ENCODE measurements at regions not wholly inside any gene's neighbourhood (a gene's known extent, or its start where the extent isn't known, plus 50 kb on each side); places are given as distances from the start of the nearest gene placed in this dataset.

DNA sequence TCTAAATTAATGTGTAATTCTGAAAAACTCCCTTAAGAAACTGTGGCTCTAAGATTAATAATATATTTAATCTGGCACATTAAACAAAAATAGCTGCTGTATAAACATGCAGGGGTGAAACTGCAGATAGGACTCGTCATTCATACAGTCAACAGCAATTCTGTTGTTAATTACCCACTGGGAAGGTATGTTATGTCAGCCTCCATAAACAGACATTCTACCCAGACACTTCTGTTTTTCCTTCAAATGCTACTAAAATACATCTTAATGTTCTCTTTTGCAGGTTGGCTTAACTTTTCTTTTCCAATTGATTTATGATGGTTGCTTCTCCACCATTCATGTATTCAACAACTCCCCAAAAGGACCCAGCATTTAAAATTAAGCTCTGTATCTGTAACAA, 165.6 kb downstream of the SIPA1L2 start:
- TF ChIP-seq, protein P1, sequence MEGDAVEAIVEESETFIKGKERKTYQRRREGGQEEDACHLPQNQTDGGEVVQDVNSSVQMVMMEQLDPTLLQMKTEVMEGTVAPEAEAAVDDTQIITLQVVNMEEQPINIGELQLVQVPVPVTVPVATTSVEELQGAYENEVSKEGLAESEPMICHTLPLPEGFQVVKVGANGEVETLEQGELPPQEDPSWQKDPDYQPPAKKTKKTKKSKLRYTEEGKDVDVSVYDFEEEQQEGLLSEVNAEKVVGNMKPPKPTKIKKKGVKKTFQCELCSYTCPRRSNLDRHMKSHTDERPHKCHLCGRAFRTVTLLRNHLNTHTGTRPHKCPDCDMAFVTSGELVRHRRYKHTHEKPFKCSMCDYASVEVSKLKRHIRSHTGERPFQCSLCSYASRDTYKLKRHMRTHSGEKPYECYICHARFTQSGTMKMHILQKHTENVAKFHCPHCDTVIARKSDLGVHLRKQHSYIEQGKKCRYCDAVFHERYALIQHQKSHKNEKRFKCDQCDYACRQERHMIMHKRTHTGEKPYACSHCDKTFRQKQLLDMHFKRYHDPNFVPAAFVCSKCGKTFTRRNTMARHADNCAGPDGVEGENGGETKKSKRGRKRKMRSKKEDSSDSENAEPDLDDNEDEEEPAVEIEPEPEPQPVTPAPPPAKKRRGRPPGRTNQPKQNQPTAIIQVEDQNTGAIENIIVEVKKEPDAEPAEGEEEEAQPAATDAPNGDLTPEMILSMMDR (IDR thresholded peaks at IDR 0.05; ENCODE audit: low read depth, low read length), result no peak

DNA sequence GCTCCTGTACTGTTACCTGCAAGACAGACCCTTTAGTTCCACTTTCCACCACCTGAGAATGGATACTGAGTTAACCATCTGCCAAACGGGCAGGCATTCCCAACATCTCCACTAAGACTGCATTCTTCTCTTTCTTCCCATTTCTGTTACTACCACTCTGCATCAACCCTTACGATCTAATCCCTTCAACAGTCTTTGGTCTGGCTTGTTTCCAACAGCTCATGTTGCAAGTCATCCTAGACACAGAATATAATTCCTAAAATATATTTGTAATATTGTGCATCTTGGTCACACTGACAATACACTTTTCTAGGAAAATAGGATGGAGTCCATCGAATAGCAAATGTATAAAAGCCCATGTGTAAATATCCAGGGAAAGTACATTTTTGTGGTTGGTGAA, 166.7 kb downstream of the SIPA1L2 start:
- no peak overlapping the region for H3K4me3 ChIP-seq (ENCODE audit: low read depth, low read length)
- TF ChIP-seq, protein P1 (IDR thresholded peaks at IDR 0.05; ENCODE audit: low read depth, low read length), result no peak

More for the DNA sequence above, 165.6 kb downstream of the SIPA1L2 start:
- no peak overlapping the region for H3K4me3 ChIP-seq (ENCODE audit: low read depth, low read length)

DNA sequence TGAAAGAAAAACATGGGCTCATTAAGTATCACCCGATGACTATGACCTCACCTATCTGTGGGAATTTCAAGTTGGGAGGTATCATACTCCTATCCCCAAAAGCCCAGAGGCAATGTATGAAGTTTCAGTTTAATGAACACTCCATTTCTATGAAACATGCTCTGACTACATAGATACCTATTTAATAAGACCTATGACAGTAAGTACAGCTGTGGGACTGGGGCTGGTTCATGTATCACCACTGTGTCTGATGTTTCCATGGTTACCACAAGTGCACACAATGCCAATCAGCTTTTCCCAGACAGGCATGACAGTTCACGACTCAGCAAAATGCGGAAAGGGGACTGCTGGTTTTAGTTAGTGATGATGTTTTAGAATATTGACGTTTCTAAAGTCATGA, 167.7 kb downstream of the SIPA1L2 start:
- H3K4me3 ChIP-seq (ENCODE audit: low read depth, low read length), result no peak overlapping the region
- TF ChIP-seq, protein P1 (IDR thresholded peaks at IDR 0.05; ENCODE audit: low read depth, low read length), result no peak

DNA sequence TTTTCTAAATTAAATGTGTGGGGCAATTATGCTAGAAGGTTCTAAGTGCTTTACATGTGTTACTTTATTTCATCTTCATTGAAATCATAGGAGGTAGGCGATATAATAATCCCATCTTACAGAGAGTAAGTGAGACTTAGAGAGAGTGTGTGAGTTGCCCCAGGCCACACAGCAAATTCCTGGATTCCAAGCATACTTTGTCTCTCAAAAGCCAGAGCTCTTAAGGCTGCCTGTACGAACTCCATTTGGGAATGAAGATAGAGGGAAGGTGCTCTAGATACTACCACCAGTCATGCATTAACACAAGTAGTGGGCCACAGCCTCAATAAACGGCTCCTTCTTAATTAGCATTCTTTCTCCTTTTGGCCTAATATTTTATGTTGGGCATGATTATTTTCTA, 170.1 kb downstream of the SIPA1L2 start:
- TF ChIP-seq, protein P1 (IDR thresholded peaks at IDR 0.05; ENCODE audit: low read depth, low read length), result no peak
- H3K4me3 ChIP-seq (ENCODE audit: low read depth, low read length), result no peak overlapping the region

DNA sequence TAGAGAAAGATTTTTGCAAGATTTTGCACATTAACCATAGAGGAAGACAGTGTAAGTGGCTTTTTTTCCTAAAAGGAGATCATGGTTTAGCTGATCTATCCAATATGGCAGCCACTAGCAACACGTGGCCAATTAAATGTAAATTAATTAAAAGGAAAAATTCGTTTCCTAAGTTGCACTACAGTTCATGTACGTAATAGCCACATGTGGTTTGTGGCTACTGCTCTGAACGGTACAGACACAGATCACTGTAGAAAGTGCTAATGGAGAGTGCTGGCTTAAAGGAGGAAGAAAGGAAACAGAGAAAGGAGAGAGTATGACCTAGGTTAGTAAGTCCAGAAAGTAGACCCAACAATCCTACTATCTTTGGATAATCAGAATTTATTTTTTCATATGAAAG, 170.8 kb downstream of the SIPA1L2 start:
- TF ChIP-seq, protein P1 (IDR thresholded peaks at IDR 0.05; ENCODE audit: low read depth, low read length), result no peak
- no peak overlapping the region for H3K4me3 ChIP-seq (ENCODE audit: low read depth, low read length)

DNA sequence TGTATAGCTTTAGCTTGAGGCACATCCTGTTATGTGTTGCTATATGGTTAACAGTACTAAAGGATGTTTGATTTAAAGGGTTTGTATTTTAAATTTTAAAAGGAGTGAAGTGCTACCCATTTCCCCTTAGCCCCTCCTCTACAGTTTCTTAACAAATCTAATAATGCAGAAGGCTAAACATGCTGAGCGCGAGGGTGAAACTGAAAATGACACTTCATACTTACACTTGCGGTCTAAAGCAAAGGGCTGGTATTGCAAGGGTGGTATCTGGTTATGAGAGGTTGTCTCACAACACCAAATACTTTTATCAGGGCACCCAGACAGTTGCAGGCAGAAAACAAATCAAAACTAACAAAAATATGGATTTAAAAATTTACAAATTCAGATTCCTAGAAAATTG, 172.3 kb downstream of the SIPA1L2 start:
- H3K4me3 ChIP-seq (ENCODE audit: low read depth, low read length), result no peak overlapping the region
- TF ChIP-seq, protein P1 (IDR thresholded peaks at IDR 0.05; ENCODE audit: low read depth, low read length), result no peak

DNA sequence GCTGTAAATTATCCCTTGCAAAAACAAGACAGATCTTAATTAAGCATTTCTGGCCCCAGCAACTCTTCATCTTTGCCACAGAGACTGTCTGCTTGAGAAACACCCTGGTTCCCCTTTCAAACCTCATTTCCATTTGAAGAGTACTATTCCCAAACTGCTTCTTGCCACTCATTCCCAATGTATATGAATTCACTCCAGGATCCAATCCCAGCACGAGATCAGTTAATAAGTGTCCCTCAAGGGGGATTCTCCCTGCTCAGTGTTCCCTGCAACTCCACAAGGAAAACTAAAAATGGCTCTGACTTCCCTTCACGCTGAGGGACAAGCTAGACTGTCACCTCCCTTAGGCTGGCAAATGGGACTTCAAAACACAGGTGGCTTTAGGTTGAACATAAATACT, 173.2 kb downstream of the SIPA1L2 start:
- no peak overlapping the region for H3K4me3 ChIP-seq (ENCODE audit: low read depth, low read length)
- TF ChIP-seq, protein P1 (IDR thresholded peaks at IDR 0.05; ENCODE audit: low read depth, low read length), result no peak

Measured in WI38 (cell line).